IMR-90 (cell line): ENCODE measurements at regions not wholly inside any gene's neighbourhood (a gene's known extent, or its start where the extent isn't known, plus 50 kb on each side); places are given as distances from the start of the nearest gene placed in this dataset.
A peak's percentile ranks its signal among the peaks of the same experiment; 100 is the strongest.

Source experiments
- ATAC-seq: fragments of 200-7000 bp; cut with Tn5 transposase; 2 replicates; pipeline ENCODE4 v1.9.1; 2020; ENCODE audit warnings: low read depth, mild to moderate bottlenecking, moderate library complexity
- BruUV-seq: library from RNA; stranded (reverse); fragments of 400-500 nt; replicated peaks from 2 replicates; lab custom pipeline; 2021; lab: Mats Ljungman, UMichigan
- CTCF ChIA-PET: fragments of 300-600 bp; formaldehyde crosslinking; extraction: SDS; loops from one replicate; lab custom pipeline; 2021; ENCODE audit warnings: antibody characterized with exemption; lab: Yijun Ruan, JAX
- POLR2A ChIA-PET: fragments of 300-600 bp; sonication (Branson Sonifier 250); formaldehyde crosslinking; loops from one replicate; lab custom pipeline; 2022; ENCODE audit warnings: antibody characterized with exemption; ENCODE audit not compliant: unreplicated experiment; lab: Charles Lee
- DNase-seq: peaks from one replicate; pipeline ENCODE4 v3.0.0; 2013
- H2AFZ ChIP-seq: replicated peaks from 2 replicates; pipeline ENCODE3; 2013; ENCODE audit warnings: low read length, mild to moderate bottlenecking; ENCODE audit not compliant: poor library complexity
- H2AK5ac ChIP-seq: 2 replicates; pipeline ENCODE4 v1.6.1; 2013; ENCODE audit warnings: low read depth, low read length, inconsistent platforms
- H2AK9ac ChIP-seq: replicated peaks from 2 replicates; pipeline ENCODE3; 2013; ENCODE audit warnings: mild to moderate bottlenecking, low read depth, low read length, moderate library complexity; ENCODE audit not compliant: poor library complexity
- H2BK120ac ChIP-seq: 2 replicates; pipeline ENCODE4 v1.6.1; 2013; ENCODE audit warnings: low read depth, low read length, inconsistent platforms
- H2BK15ac ChIP-seq: 3 replicates; pipeline ENCODE4 v1.6.1; 2013; ENCODE audit warnings: low read depth, low read length, inconsistent platforms
- H2BK20ac ChIP-seq: 2 replicates; pipeline ENCODE4 v1.6.1; 2013; ENCODE audit warnings: low read depth, mild to moderate bottlenecking, inconsistent platforms, low read length, moderate library complexity
- H2BK5ac ChIP-seq: 2 replicates; pipeline ENCODE4 v1.6.1; 2013; ENCODE audit warnings: mild to moderate bottlenecking, low read depth, low read length, inconsistent platforms; ENCODE audit not compliant: poor library complexity, severe bottlenecking
- H3K14ac ChIP-seq: replicated peaks from 2 replicates; pipeline ENCODE4 v1.6.1; 2013; ENCODE audit warnings: low read depth, low read length, inconsistent platforms
- H3K18ac ChIP-seq: 2 replicates; pipeline ENCODE4 v1.6.1; 2013; ENCODE audit warnings: low read depth, low read length, control low read depth
- H3K23ac ChIP-seq: 2 replicates; pipeline ENCODE4 v1.6.1; 2013; ENCODE audit warnings: low read depth, low read length, inconsistent platforms
- H3K27ac ChIP-seq: 2 replicates; pipeline ENCODE4 v1.5.1; 2013; ENCODE audit warnings: mild to moderate bottlenecking, control low read depth, low read length; ENCODE audit not compliant: insufficient read depth
- H3K27me3 ChIP-seq: 2 replicates; pipeline ENCODE4 v1.6.1; 2013; ENCODE audit warnings: low read length; ENCODE audit not compliant: control insufficient read depth, insufficient read depth
- H3K36me3 ChIP-seq: 2 replicates; pipeline ENCODE4 v1.6.1; 2013; ENCODE audit warnings: low read length, mixed read lengths; ENCODE audit not compliant: control insufficient read depth, insufficient read depth
- H3K4ac ChIP-seq: 2 replicates; pipeline ENCODE4 v1.6.1; 2013; ENCODE audit warnings: low read depth, low read length, inconsistent platforms
- H3K4me1 ChIP-seq: 2 replicates; pipeline ENCODE4 v1.6.1; 2013; ENCODE audit warnings: low read length, mixed read lengths; ENCODE audit not compliant: control insufficient read depth, insufficient read depth
- H3K4me2 ChIP-seq: 2 replicates; pipeline ENCODE4 v1.6.1; 2013; ENCODE audit warnings: low read depth, mild to moderate bottlenecking, control low read depth, low read length, moderate library complexity
- H3K4me3 ChIP-seq: 2 replicates; pipeline ENCODE4 v1.5.1; 2013; ENCODE audit warnings: low read depth, mild to moderate bottlenecking, control low read depth, low read length, moderate library complexity; ENCODE audit not compliant: insufficient read depth
- H3K56ac ChIP-seq: 2 replicates; pipeline ENCODE4 v1.6.1; 2013; ENCODE audit warnings: low read length, inconsistent platforms; ENCODE audit not compliant: insufficient read depth; ENCODE audit errors: extremely low read depth
- H3K79me1 ChIP-seq, 2 experiments: 2 replicates each; pipeline ENCODE4 v1.6.1; 2013; ENCODE audit warnings: low read length in 2 of 2, inconsistent platforms in 1 of 2, low read depth in 1 of 2
- H3K9ac ChIP-seq: 2 replicates; pipeline ENCODE4 v1.6.1; 2013; ENCODE audit warnings: low read depth, low read length, control low read depth
- H3K9me1 ChIP-seq: 2 replicates; pipeline ENCODE4 v1.6.1; 2013; ENCODE audit warnings: low read length, inconsistent platforms; ENCODE audit not compliant: insufficient read depth
- H3K9me3 ChIP-seq: 2 replicates; pipeline ENCODE4 v1.6.1; 2013; ENCODE audit warnings: low read length; ENCODE audit not compliant: control insufficient read depth, insufficient read depth
- H4K20me1 ChIP-seq: 2 replicates; pipeline ENCODE4 v1.6.1; 2013; ENCODE audit warnings: low read length, inconsistent platforms; ENCODE audit not compliant: insufficient read depth
- H4K5ac ChIP-seq: 2 replicates; pipeline ENCODE4 v1.6.1; 2013; ENCODE audit warnings: mild to moderate bottlenecking, low read depth, low read length, control low read depth
- H4K8ac ChIP-seq, 2 experiments: 2 replicates each; pipeline ENCODE4 v1.6.1; 2013; ENCODE audit warnings: low read depth in 2 of 2, low read length in 2 of 2, control low read depth in 1 of 2, inconsistent platforms in 1 of 2
- H4K91ac ChIP-seq: 2 replicates; pipeline ENCODE4 v1.6.1; 2013; ENCODE audit warnings: low read depth, low read length, inconsistent platforms; ENCODE audit not compliant: insufficient read depth
- BHLHE40 ChIP-seq: fragments of 150-350 bp; IDR thresholded peaks from 2 replicates; pipeline ENCODE4 v1.6.1; 2016; ENCODE audit warnings: mild to moderate bottlenecking, low read depth, low read length
- MXI1 ChIP-seq: IDR thresholded peaks from 2 replicates; pipeline ENCODE4 v1.6.1; 2012; ENCODE audit warnings: low read depth, mild to moderate bottlenecking, low read length, moderate library complexity, borderline replicate concordance
- NFE2L2 ChIP-seq: fragments of 150-350 bp; IDR thresholded peaks from 2 replicates; pipeline ENCODE4 v1.6.1; 2016; ENCODE audit warnings: low read depth, mild to moderate bottlenecking, low read length
- RAD21 ChIP-seq: IDR thresholded peaks from 2 replicates; pipeline ENCODE4 v1.6.1; 2012; ENCODE audit warnings: low read length, improper control_type of control experiment
- WGBS, 2 experiments: methylation state at CpG; one replicate each; pipeline versions ENCODE4 v1.1.5 to v1.1.7; 2013; ENCODE audit warnings: missing lambda C conversion rate in 2 of 2; ENCODE audit not compliant: insufficient read length in 1 of 2; ENCODE audit errors: extremely low coverage in 2 of 2; 5-methylcytosine and 5-hydroxymethylcytosine counted together
- dilution Hi-C: fragments of 300-500 bp; cut with HindIII; formaldehyde crosslinking; loops from one replicate; pipeline ENCODE4 v1.14.3; 2018; ENCODE audit warnings: low sequenced_read_pairs; ENCODE audit not compliant: unreplicated experiment
- in situ Hi-C: fragments of 300-500 bp; cut with MboI; formaldehyde crosslinking; loops from 3 replicates; pipeline ENCODE4 v1.14.3; 2019; ENCODE audit warnings: low sequenced_read_pairs, inconsistent platforms, mixed read lengths
- intact Hi-C: fragments of 100-400 bp; cut with micrococcal nuclease; formaldehyde crosslinking; loops from 2 replicates; pipeline ENCODE4 v1.10.0; 2022

DNA sequence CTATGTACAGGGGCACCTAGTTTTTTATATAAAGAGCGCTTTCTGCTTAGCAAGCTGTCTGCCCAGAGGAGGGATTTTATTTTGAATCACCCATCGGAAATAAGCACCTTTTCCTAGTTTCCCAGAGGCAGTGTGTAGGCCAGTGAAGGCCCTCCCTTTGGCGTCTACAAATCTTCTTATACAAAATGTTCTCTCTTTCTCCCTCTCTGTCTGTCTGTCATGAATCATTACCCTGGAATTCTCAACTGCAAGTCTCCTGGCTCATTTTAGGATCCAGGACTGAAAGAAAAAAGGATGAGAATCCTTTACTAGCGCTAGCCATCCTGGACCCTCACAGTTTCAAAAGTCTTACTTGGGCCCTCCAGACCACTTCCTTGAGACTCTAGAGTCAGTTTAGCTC lies 728.1 kb downstream of the OTOL1 start:
- H3K23ac ChIP-seq, result no peak overlapping the region
- no peak overlapping the region for H2BK120ac ChIP-seq
- ChIA-PET POLR2A (no interaction called here), CTCF (no interaction called here)
- ATAC-seq (peak; percentile 37; the same call in 1 of the 2 replicates), DNase-seq (peak; percentile 22)
- H4K20me1 ChIP-seq, result no peaks in the 10 kb centered on the region
- no peaks in the 10 kb centered on the region for H3K36me3 ChIP-seq
- H3K9me1 ChIP-seq, result no peaks in the 10 kb centered on the region
- no peak overlapping the region for H2AK9ac ChIP-seq
- H2BK5ac ChIP-seq, result no peak overlapping the region
- H3K9ac ChIP-seq, result no peak overlapping the region
- H4K8ac ChIP-seq, result no peak overlapping the region
- no peak overlapping the region for H3K4ac ChIP-seq
- no peak overlapping the region for H3K4me3 ChIP-seq
- dilution Hi-C loops, result no loop called here
- H3K4me2 ChIP-seq, result no peak overlapping the region
- H2AFZ ChIP-seq, result no peak overlapping the region
- peaks cover 3% of the 10 kb centered on the region; the same call in 1 of the 2 replicates for H3K4me1 ChIP-seq
- H4K91ac ChIP-seq, result no peak overlapping the region
- no peak overlapping the region for H3K14ac ChIP-seq
- no CpG with 5 or more reads among the region's 4 CpGs for WGBS, 2 experiments
- no TSS peak for BruUV-seq
- TF ChIP-seq MXI1 (no peak), BHLHE40 (no peak), RAD21 (no peak), NFE2L2 (no peak)
- no peak overlapping the region for H3K56ac ChIP-seq
- H4K5ac ChIP-seq, result no peak overlapping the region
- no peaks in the 10 kb centered on the region for H3K27me3 ChIP-seq
- no peaks in the 10 kb centered on the region for H3K79me1 ChIP-seq
- no peak overlapping the region for H3K27ac ChIP-seq
- no peak overlapping the region for H2BK20ac ChIP-seq
- H2BK15ac ChIP-seq, result no peak overlapping the region
- in situ Hi-C loops, result no loop called here
- no peaks in the 10 kb centered on the region for H3K9me3 ChIP-seq
- H3K18ac ChIP-seq, result no peak overlapping the region
- intact Hi-C loops, result no loop called here
- no peak overlapping the region for H2AK5ac ChIP-seq
